ENCODE measurements at regions not wholly inside any gene's neighbourhood (a gene's known extent, or its start where the extent isn't known, plus 50 kb on each side); places are given as distances from the start of the nearest gene placed in this dataset.

- ATAC-seq (no peak), DNase-seq (no peak)
- Histone ChIP-seq H3K27me3 (no peaks in the 10 kb centered on the region), H3K9me3 (no peaks in the 10 kb centered on the region), H3K4me3 (no peak overlapping the region), H3K36me3 (no peaks in the 10 kb centered on the region), H3K27ac (no peak overlapping the region), H3K4me1 (no peaks in the 10 kb centered on the region)
- TF ChIP-seq POLR2A (IDR thresholded peaks at IDR 0.05) = no peak
- TF ChIP-seq CTCF (IDR thresholded peaks at IDR 0.05) = no peak
- WGBS (ENCODE audit: insufficient coverage, low coverage, low lambda C conversion rate, missing lambda C conversion rate) = 60% methylated on average over 3 of the region's 3 CpGs
- intact Hi-C loops (cut with DNase I) = no loop called here
Observed at GRCh38 chr4:89514811-89515210, 207.2 kb upstream of the GPRIN3 start.

- H3K4me1 ChIP-seq = no peaks in the 10 kb centered on the region
Observed at GRCh38 chr4:89511776-89512175, 204.2 kb upstream of the GPRIN3 start.

GRCh38 chr4:89509708-89510281 lies 202.2 kb upstream of the GPRIN3 start:
- WGBS (ENCODE audit: insufficient coverage, low coverage, low lambda C conversion rate, missing lambda C conversion rate) = 45% methylated on average over 4 of the region's 4 CpGs
- intact Hi-C loops (cut with DNase I) = no loop called here
- Histone ChIP-seq H3K4me1 (no peaks in the 10 kb centered on the region), H3K9me3 (no peaks in the 10 kb centered on the region), H3K27ac (no peak overlapping the region), H3K36me3 (no peaks in the 10 kb centered on the region), H3K4me3 (no peak overlapping the region), H3K27me3 (no peaks in the 10 kb centered on the region)
- DNase-seq (no peak), ATAC-seq (no peak)
- TF ChIP-seq CTCF (IDR thresholded peaks at IDR 0.05) = no peak
- no peak for TF ChIP-seq POLR2A (IDR thresholded peaks at IDR 0.05)

More at GRCh38 chr4:89511776-89512175, 204.2 kb upstream of the GPRIN3 start:
- Histone ChIP-seq H3K4me3 (no peak overlapping the region), H3K27me3 (no peaks in the 10 kb centered on the region), H3K9me3 (no peaks in the 10 kb centered on the region), H3K27ac (no peak overlapping the region), H3K36me3 (no peaks in the 10 kb centered on the region)
- ATAC-seq (no peak), DNase-seq (no peak)
- 40% methylated on average over 7 of the region's 7 CpGs for WGBS (ENCODE audit: insufficient coverage, low coverage, low lambda C conversion rate, missing lambda C conversion rate)
- intact Hi-C loops (cut with DNase I) = no loop called here
- TF ChIP-seq POLR2A (IDR thresholded peaks at IDR 0.05) (no peak), CTCF (IDR thresholded peaks at IDR 0.05) (no peak)

GRCh38 chr4:89506866-89507491 lies 199.4 kb upstream of the GPRIN3 start:
- DNase-seq (no peak), ATAC-seq (no peak)
- H3K27ac ChIP-seq = no peak overlapping the region
- H3K4me3 ChIP-seq = no peak overlapping the region
- no peaks in the 10 kb centered on the region for H3K27me3 ChIP-seq
- H3K4me1 ChIP-seq = no peaks in the 10 kb centered on the region
- 58% methylated on average over 3 of the region's 3 CpGs for WGBS (ENCODE audit: insufficient coverage, low coverage, low lambda C conversion rate, missing lambda C conversion rate)
- intact Hi-C loops (cut with DNase I) = no loop called here
- no peaks in the 10 kb centered on the region for H3K36me3 ChIP-seq
- TF ChIP-seq CTCF (IDR thresholded peaks at IDR 0.05) = no peak
- no peak for TF ChIP-seq POLR2A (IDR thresholded peaks at IDR 0.05)
- no peaks in the 10 kb centered on the region for H3K9me3 ChIP-seq
